Suprapubic skin (tissue), 3 donors: ENCODE measurements at regions not wholly inside any gene's neighbourhood (a gene's known extent, or its start where the extent isn't known, plus 50 kb on each side); places are given as distances from the start of the nearest gene placed in this dataset.

Source experiments
- EP300 ChIP-seq: sonication (generic); formaldehyde crosslinking; IDR thresholded peaks from one replicate; pipeline ENCODE4 v1.6.1; 2017; ENCODE audit warnings: antibody characterized with exemption
- TF ChIP-seq, protein P1 (sequence below), 2 donors: fragments of 200-600 bp in 1 of 2; fragments of 450-650 bp in 1 of 2; sonication (generic) in 1 of 2; IDR thresholded peaks; one replicate each; pipeline ENCODE4 v1.5.1; 2016 to 2019; ENCODE audit warnings: antibody characterized with exemption in 2 of 2, mild to moderate bottlenecking in 1 of 2, moderate library complexity in 1 of 2

DNA sequence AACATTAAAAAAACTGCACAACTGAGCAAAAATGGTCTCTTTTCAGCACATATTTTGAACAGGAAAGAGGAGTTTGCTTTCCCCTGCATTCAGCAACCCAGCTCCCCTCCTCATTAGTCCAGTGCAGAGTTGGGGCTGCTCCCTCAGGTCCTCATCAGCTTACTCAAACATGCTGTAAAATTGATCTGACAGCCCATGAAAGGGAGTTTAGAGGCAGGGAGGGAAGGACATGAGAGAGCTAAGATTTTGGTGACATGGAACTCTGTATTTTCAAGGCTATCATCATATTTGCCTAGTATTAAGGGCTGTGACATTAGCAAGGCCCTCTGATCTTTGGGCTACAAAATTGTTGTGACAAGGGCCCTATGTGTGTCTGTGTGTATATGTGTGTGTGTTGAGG, 205.6 kb upstream of the TAPT1 start:
- TF ChIP-seq, protein P1, sequence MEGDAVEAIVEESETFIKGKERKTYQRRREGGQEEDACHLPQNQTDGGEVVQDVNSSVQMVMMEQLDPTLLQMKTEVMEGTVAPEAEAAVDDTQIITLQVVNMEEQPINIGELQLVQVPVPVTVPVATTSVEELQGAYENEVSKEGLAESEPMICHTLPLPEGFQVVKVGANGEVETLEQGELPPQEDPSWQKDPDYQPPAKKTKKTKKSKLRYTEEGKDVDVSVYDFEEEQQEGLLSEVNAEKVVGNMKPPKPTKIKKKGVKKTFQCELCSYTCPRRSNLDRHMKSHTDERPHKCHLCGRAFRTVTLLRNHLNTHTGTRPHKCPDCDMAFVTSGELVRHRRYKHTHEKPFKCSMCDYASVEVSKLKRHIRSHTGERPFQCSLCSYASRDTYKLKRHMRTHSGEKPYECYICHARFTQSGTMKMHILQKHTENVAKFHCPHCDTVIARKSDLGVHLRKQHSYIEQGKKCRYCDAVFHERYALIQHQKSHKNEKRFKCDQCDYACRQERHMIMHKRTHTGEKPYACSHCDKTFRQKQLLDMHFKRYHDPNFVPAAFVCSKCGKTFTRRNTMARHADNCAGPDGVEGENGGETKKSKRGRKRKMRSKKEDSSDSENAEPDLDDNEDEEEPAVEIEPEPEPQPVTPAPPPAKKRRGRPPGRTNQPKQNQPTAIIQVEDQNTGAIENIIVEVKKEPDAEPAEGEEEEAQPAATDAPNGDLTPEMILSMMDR (IDR thresholded peaks at IDR 0.05): no peak
- TF ChIP-seq EP300: no peak
